Neural progenitor cell (in vitro differentiated cells): ENCODE measurements at regions not wholly inside any gene's neighbourhood (a gene's known extent, or its start where the extent isn't known, plus 50 kb on each side); places are given as distances from the start of the nearest gene placed in this dataset.

Source experiments
- CTCF ChIP-seq: fragments of 200-600 bp; sonication (generic); IDR thresholded peaks from 2 replicates; pipeline ENCODE4 v1.5.1; 2017; ENCODE audit warnings: antibody characterized with exemption, mild to moderate bottlenecking
- EZH2 ChIP-seq: fragments of 200-600 bp; sonication (generic); IDR thresholded peaks from 2 replicates; pipeline ENCODE4 v1.6.1; 2017; ENCODE audit warnings: antibody characterized with exemption, mild to moderate bottlenecking, moderate library complexity
- EZH2phosphoT487 ChIP-seq: fragments of 200-600 bp; sonication (generic); IDR thresholded peaks from 2 replicates; pipeline ENCODE4 v1.6.1; 2017; ENCODE audit warnings: antibody characterized with exemption

GRCh38 chr11:106379265-106379664 lies 301.8 kb downstream of the AASDHPPT start:
- TF ChIP-seq CTCF, result no peak
- no peak for TF ChIP-seq EZH2phosphoT487
- no peak for TF ChIP-seq EZH2
